Right lobe of liver (tissue), 6 donors: ENCODE measurements at regions not wholly inside any gene's neighbourhood (a gene's known extent, or its start where the extent isn't known, plus 50 kb on each side); places are given as distances from the start of the nearest gene placed in this dataset.
"Not testable (repeated sequence)": the region's sequence is repeated elsewhere in the genome, so short reads cannot be mapped to it uniquely, and the experiment has no call there.

ENCODE experiments used
- ATAC-seq, 4 donors: fragments of 200-7000 bp; cut with Tn5 transposase; one replicate each; pipeline ENCODE4 v1.9.1; 2020; ENCODE audit warnings: mild to moderate bottlenecking in 4 of 4, moderate library complexity in 4 of 4
- DNase-seq, 3 donors: peaks; one replicate each; pipeline ENCODE4 v3.0.0-alpha.2; 2020
- H3K27ac ChIP-seq, 3 donors: fragments of 200-600 bp; one replicate each; pipeline ENCODE4 v1.8.0; 2022
- H3K27me3 ChIP-seq, 2 donors: fragments of 200-600 bp; one replicate each; pipeline ENCODE4 v1.8.0; 2022
- H3K36me3 ChIP-seq, 4 donors: fragments of 200-600 bp; sonication (generic) in 1 of 4; one replicate each; pipeline versions ENCODE4 v1.5.1 to v1.8.0; 2017 to 2022; ENCODE audit warnings: control low read depth in 1 of 4
- H3K4me1 ChIP-seq, 4 donors: fragments of 200-600 bp; sonication (generic) in 1 of 4; one replicate each; pipeline versions ENCODE4 v1.5.1 to v1.8.0; 2017 to 2022; ENCODE audit warnings: control low read depth in 1 of 4
- H3K4me3 ChIP-seq, 3 donors: fragments of 200-600 bp; one replicate each; pipeline ENCODE4 v1.8.0; 2022
- H3K9me3 ChIP-seq, 4 donors: fragments of 200-600 bp; sonication (generic) in 1 of 4; one replicate each; pipeline versions ENCODE4 v1.5.1 to v1.8.0; 2017 to 2022; ENCODE audit warnings: control low read depth in 1 of 4
- POLR2A ChIP-seq: fragments of 450-650 bp; IDR thresholded peaks from one replicate; pipeline ENCODE4 v1.6.1; 2017; ENCODE audit warnings: antibody characterized with exemption, mild to moderate bottlenecking
- WGBS: methylation state at CpG from one replicate; pipeline ENCODE4 v1.1.6; 2018; ENCODE audit warnings: low coverage, low lambda C conversion rate; ENCODE audit not compliant: insufficient coverage; ENCODE audit errors: missing lambda C conversion rate; 5-methylcytosine and 5-hydroxymethylcytosine counted together
- intact Hi-C, 2 donors: fragments of 100-400 bp; cut with DNase I; formaldehyde crosslinking; loops; one replicate each; pipeline versions ENCODE4 v1.11.2 to v1.14.1; 2022
- TF ChIP-seq, protein P1 (sequence below), 4 donors: fragments of 200-600 bp in 3 of 4; fragments of 450-650 bp in 1 of 4; IDR thresholded peaks; one replicate each; pipeline versions ENCODE4 v1.5.1 to v1.8.0; 2016 to 2022; ENCODE audit warnings: antibody characterized with exemption in 4 of 4, mild to moderate bottlenecking in 2 of 4
- donor health status: DM: no; HTN: yes; CAD: no.
- donor health status: DM: no; HTN: no; CAD: no.
- donor health status: DM: no; HTN: no; CAD: no.
- donor health status: DM: no; HTN: yes; CAD: no.
- donor health status: DM: no; HTN: yes; CAD: no.

DNA sequence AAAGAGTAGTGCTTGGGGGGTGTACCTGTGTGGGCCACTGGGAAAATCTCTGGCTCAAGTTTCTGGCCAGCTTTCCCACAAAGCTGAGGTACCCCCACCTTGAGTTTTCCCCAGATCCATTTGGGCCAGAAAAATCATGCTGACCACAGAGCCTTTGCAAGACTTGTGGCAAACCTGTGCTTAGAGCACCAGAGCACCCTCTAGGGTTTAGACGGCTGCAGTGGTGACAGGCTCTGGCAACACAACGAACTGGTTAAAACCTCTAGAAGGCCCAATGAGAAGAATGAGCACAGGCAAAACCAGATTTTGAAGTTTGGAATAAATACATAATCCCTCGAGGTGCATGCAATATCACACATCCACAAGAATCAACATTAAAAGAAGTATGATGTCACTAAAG, 290.7 kb upstream of the FOLH1 start:
- Histone ChIP-seq H3K27me3 (no peaks in the 10 kb centered on the region), H3K4me1 (no peaks in the 10 kb centered on the region), H3K27ac (no peak overlapping the region), H3K9me3 (no peaks in the 10 kb centered on the region), H3K36me3 (no peaks in the 10 kb centered on the region), H3K4me3 (no peak overlapping the region)
- no peak for TF ChIP-seq POLR2A
- TF ChIP-seq, protein P1, sequence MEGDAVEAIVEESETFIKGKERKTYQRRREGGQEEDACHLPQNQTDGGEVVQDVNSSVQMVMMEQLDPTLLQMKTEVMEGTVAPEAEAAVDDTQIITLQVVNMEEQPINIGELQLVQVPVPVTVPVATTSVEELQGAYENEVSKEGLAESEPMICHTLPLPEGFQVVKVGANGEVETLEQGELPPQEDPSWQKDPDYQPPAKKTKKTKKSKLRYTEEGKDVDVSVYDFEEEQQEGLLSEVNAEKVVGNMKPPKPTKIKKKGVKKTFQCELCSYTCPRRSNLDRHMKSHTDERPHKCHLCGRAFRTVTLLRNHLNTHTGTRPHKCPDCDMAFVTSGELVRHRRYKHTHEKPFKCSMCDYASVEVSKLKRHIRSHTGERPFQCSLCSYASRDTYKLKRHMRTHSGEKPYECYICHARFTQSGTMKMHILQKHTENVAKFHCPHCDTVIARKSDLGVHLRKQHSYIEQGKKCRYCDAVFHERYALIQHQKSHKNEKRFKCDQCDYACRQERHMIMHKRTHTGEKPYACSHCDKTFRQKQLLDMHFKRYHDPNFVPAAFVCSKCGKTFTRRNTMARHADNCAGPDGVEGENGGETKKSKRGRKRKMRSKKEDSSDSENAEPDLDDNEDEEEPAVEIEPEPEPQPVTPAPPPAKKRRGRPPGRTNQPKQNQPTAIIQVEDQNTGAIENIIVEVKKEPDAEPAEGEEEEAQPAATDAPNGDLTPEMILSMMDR (IDR thresholded peaks at IDR 0.05) = no peak
- DNase-seq (no peak), ATAC-seq (no peak)
- intact Hi-C loops = no loop called here
- WGBS = 44% methylated on average over 3 of the region's 3 CpGs

DNA sequence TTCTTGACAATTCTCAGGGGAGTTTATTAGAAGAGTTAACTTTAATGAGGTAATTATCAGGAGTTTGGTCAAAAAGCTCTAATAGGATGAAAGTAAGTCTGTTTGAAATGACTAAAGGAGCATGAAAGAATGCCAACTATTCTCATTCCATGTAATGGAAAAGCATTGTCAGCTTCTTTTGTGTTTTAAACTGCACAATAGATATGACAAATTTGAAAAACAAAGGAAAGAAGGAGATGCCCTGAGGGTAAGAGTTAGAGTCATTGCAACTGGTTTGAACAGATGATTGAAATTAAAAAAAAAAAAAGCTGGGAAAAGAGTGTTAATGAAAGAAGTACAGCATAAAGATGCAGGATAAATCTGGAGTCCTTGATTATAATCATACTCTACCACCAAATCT, 296.8 kb upstream of the FOLH1 start:
- Histone ChIP-seq H3K36me3 (no peaks in the 10 kb centered on the region), H3K9me3 (no peaks in the 10 kb centered on the region), H3K27ac (no peak overlapping the region), H3K4me3 (no peak overlapping the region), H3K27me3 (no peaks in the 10 kb centered on the region), H3K4me1 (no peaks in the 10 kb centered on the region)
- intact Hi-C loops = no loop called here
- no peak for ATAC-seq
- TF ChIP-seq, protein P1 (IDR thresholded peaks at IDR 0.05) = no peak
- no peak for TF ChIP-seq POLR2A
- DNase-seq = no peak

- H3K36me3 ChIP-seq, intact Hi-C loops, H3K27ac ChIP-seq, H3K27me3 ChIP-seq, H3K4me1 ChIP-seq, DNase-seq, H3K9me3 ChIP-seq, H3K4me3 ChIP-seq: not testable (repeated sequence)
- ATAC-seq = peak; percentile 97 to 100 (median 98)
- WGBS = 0% methylated on average over 1 of the region's 1 CpG
- TF ChIP-seq, protein P1 (IDR thresholded peaks at IDR 0.05) = peak; percentile 62 to 69 (median 64)
Observed at GRCh38 chr11:49526240-49526829, 317.9 kb upstream of the FOLH1 start.

DNA sequence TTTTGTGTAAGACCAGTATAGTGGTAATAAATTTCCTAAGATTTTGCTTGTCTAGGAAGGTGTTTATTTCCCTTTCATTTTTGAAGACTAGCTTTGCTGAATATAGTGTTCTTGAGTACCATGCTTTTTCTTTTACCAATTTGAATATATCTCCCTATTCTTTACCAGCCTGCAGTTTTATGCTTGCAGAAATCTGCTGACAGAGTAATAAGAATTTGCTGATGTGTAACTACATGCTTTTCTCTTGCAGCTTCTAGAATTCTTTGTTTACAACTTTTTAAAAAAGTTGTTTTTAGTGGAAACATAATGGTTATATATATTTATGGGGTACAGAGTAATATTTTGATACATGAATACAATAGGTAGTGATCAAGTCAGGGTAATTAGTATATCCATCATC, 324.8 kb upstream of the FOLH1 start:
- intact Hi-C loops = no loop called here
- Histone ChIP-seq H3K27ac (no peak overlapping the region), H3K27me3 (no peaks in the 10 kb centered on the region), H3K36me3 (no peaks in the 10 kb centered on the region), H3K4me1 (no peaks in the 10 kb centered on the region), H3K9me3 (no peaks in the 10 kb centered on the region), H3K4me3 (no peak overlapping the region)
- TF ChIP-seq, protein P1 (IDR thresholded peaks at IDR 0.05) = no peak
- TF ChIP-seq POLR2A = no peak
- no peak for ATAC-seq
- DNase-seq = no peak

GRCh38 chr11:49538927-49539326, 330.5 kb upstream of the FOLH1 start:
- 71% methylated on average over 4 of the region's 4 CpGs for WGBS

DNA sequence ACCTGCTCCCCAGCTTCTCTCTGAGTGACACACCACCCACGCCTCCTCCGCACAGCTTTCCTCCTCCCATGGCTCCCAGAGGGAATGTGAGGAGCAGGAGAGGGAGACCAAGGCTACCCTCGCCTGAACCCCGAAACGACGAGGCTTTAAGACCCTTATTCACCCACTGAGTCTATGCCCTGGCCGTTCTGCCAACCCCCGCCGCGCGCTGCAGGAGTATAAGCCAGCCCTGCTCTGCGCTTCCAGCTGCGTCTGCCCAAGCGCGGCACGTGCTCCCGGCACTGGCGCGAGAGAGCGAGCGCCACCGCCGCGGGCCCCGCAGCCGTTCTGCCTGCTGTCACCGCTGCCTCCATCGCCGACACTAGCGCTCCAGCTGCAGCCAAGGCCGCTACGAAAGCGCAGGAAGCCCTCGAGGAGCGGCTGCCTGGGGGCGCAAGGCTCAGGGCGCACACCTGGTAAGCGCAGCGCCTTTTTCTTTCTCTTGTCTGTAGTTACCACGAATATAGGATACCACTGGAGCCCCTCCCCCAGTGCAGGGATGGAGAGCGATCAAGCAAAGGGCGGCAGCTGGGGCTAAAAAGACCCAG, 350.0 kb upstream of the FOLH1 start:
- not testable (repeated sequence) for H3K4me3 ChIP-seq, ATAC-seq

More at GRCh38 chr11:49538927-49539326, 330.5 kb upstream of the FOLH1 start:
- H3K4me3 ChIP-seq, H3K27ac ChIP-seq, H3K9me3 ChIP-seq, DNase-seq, H3K4me1 ChIP-seq, ATAC-seq, intact Hi-C loops, H3K36me3 ChIP-seq, H3K27me3 ChIP-seq: not testable (repeated sequence)

DNA sequence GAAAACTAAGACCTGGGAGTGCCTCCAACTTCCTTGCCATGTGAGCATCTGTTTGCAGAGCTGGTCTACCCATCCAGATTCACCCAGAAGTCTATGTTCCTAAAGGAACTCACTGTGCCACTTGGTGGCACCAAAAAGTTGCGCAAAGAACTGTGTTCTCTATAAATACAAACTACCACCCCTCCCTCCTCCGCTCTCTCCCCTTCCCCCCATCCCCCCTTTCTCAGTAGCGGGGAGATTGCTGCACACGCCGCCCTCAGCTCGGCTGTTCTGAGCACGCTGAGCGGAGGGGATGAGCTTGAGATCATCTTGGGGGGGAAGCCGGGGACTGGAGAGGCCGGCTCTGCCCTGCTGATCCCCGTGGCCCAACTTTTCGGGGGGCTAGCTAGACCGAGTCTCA, 352.2 kb upstream of the FOLH1 start:
- H3K36me3 ChIP-seq, H3K4me3 ChIP-seq, ATAC-seq, H3K4me1 ChIP-seq, intact Hi-C loops, DNase-seq, H3K27ac ChIP-seq, H3K9me3 ChIP-seq, H3K27me3 ChIP-seq: not testable (repeated sequence)
- whole genome bisulfite sequencing = 29% methylated on average over 2 of the region's 13 CpGs

More for the DNA sequence above, 350.0 kb upstream of the FOLH1 start:
- intact Hi-C loops, H3K4me1 ChIP-seq, H3K9me3 ChIP-seq, H3K27me3 ChIP-seq, H3K27ac ChIP-seq, H3K36me3 ChIP-seq, DNase-seq: not testable (repeated sequence)
- 34% methylated on average over 12 of the region's 42 CpGs for WGBS

GRCh38 chr11:49561240-49561880, 353.0 kb upstream of the FOLH1 start:
- H3K36me3 ChIP-seq, ATAC-seq, H3K4me3 ChIP-seq, H3K27ac ChIP-seq, H3K4me1 ChIP-seq, DNase-seq, intact Hi-C loops, H3K27me3 ChIP-seq, H3K9me3 ChIP-seq: not testable (repeated sequence)
- WGBS = 24% methylated on average over 13 of the region's 27 CpGs
